MCF 10A (cell line): ENCODE measurements at regions not wholly inside any gene's neighbourhood (a gene's known extent, or its start where the extent isn't known, plus 50 kb on each side); places are given as distances from the start of the nearest gene placed in this dataset.

Source experiments
- BruUV-seq: library from RNA; stranded (reverse); fragments of 400-500 nt; replicated peaks from 2 replicates; lab custom pipeline; 2021; lab: Mats Ljungman, UMichigan
- CTCF ChIA-PET: fragments of 300-600 bp; sonication (Branson Sonifier 250); formaldehyde crosslinking; extraction: SDS; loops from one replicate; lab custom pipeline; 2021; ENCODE audit warnings: antibody characterized with exemption, inconsistent platforms; lab: Yijun Ruan, JAX
- POLR2A ChIA-PET: fragments of 300-600, 350-650 bp; sonication (Branson Sonifier 250); formaldehyde crosslinking; extraction: SDS; loops from one replicate; lab custom pipeline; 2020; ENCODE audit warnings: antibody characterized with exemption, inconsistent platforms; lab: Yijun Ruan, JAX
- DNase-seq: peaks from one replicate; pipeline ENCODE4 v3.0.0-alpha.2; 2018; ENCODE audit not compliant: unreplicated experiment
- H3K27ac Mint-ChIP-seq: one replicate; pipeline ENCODE4 v1.8.0; 2022; ENCODE audit warnings: mild to moderate bottlenecking, low read depth, mixed read lengths; ENCODE audit not compliant: unreplicated experiment
- H3K27me3 Mint-ChIP-seq: one replicate; pipeline ENCODE4 v1.8.0; 2022; ENCODE audit warnings: mixed read lengths; ENCODE audit not compliant: insufficient read depth, unreplicated experiment
- H3K36me3 Mint-ChIP-seq: one replicate; pipeline ENCODE4 v1.8.0; 2022; ENCODE audit warnings: mild to moderate bottlenecking, moderate library complexity, mixed read lengths; ENCODE audit not compliant: insufficient read depth, unreplicated experiment
- H3K4me1 Mint-ChIP-seq: one replicate; pipeline ENCODE4 v1.8.0; 2022; ENCODE audit warnings: mixed read lengths; ENCODE audit not compliant: insufficient read depth, unreplicated experiment
- H3K4me3 Mint-ChIP-seq: one replicate; pipeline ENCODE4 v1.8.0; 2022; ENCODE audit warnings: mild to moderate bottlenecking, moderate library complexity, mixed read lengths; ENCODE audit not compliant: unreplicated experiment
- H3K9me3 Mint-ChIP-seq: one replicate; pipeline ENCODE4 v1.8.0; 2022; ENCODE audit warnings: mixed read lengths; ENCODE audit not compliant: unreplicated experiment
- CTCF ChIP-seq: fragments of 200-600 bp; IDR thresholded peaks from one replicate; pipeline ENCODE4 v1.8.0; 2022; ENCODE audit warnings: antibody characterized with exemption, mild to moderate bottlenecking; ENCODE audit not compliant: unreplicated experiment
- intact Hi-C: fragments of 100-400 bp; cut with micrococcal nuclease; formaldehyde crosslinking; loops from 2 replicates; pipeline ENCODE4 v1.14.1; 2022

GRCh38 chr6:40961831-40962230, 77.2 kb downstream of the UNC5CL start:
- Mint-ChIP-seq H3K36me3 (no peaks in the 10 kb centered on the region), H3K4me1 (peaks cover 43% of the 10 kb centered on the region), H3K4me3 (peak overlapping the region; percentile 46), H3K27ac (peak overlapping the region; percentile 86), H3K9me3 (no peaks in the 10 kb centered on the region), H3K27me3 (no peaks in the 10 kb centered on the region)
- DNase-seq, result no peak
- TSS peak; percentile 53 for BruUV-seq
- POLR2A ChIA-PET, result no interaction called here
- no peak for TF ChIP-seq CTCF
- CTCF ChIA-PET, result no interaction called here
- intact Hi-C loops, result no loop called here

- no peaks in the 10 kb centered on the region for H3K9me3 Mint-ChIP-seq
- H3K4me3 Mint-ChIP-seq, result no peak overlapping the region
- no peaks in the 10 kb centered on the region for H3K36me3 Mint-ChIP-seq
- POLR2A ChIA-PET, result no interaction called here
- H3K27ac Mint-ChIP-seq, result no peak overlapping the region
- DNase-seq, result peak; percentile 27
- CTCF ChIA-PET, result interaction anchor here (0.6 kb wide), 1 partner anchor 88 kb away, joined by 4 read pairs; no protein-coding TSS in a partner anchor
- intact Hi-C loops, result no loop called here
- H3K27me3 Mint-ChIP-seq, result no peaks in the 10 kb centered on the region
- BruUV-seq, result no TSS peak
- H3K4me1 Mint-ChIP-seq, result peaks cover 43% of the 10 kb centered on the region
- TF ChIP-seq CTCF, result no peak
Measured at GRCh38 chr6:40960742-40961430, 78.1 kb downstream of the UNC5CL start.

GRCh38 chr6:40959781-40960327, 79.2 kb downstream of the UNC5CL start:
- ChIA-PET POLR2A (no interaction called here), CTCF (interaction anchor here (0.6 to 1.3 kb wide), 4 partner anchors 10 to 68 kb away, joined by 3 to 5 read pairs (median 3); no protein-coding TSS in a partner anchor)
- no peaks in the 10 kb centered on the region for H3K9me3 Mint-ChIP-seq
- no TSS peak for BruUV-seq
- no peak for TF ChIP-seq CTCF
- no peaks in the 10 kb centered on the region for H3K36me3 Mint-ChIP-seq
- no peaks in the 10 kb centered on the region for H3K27me3 Mint-ChIP-seq
- no peak for DNase-seq
- intact Hi-C loops, result no loop called here
- H3K27ac Mint-ChIP-seq, result no peak overlapping the region
- peaks cover 41% of the 10 kb centered on the region for H3K4me1 Mint-ChIP-seq
- no peak overlapping the region for H3K4me3 Mint-ChIP-seq

GRCh38 chr6:40958738-40959137, 80.3 kb downstream of the UNC5CL start:
- CTCF ChIA-PET, result interaction anchor here (0.9 to 1.3 kb wide), 3 partner anchors 11 to 113 kb away, joined by 3 to 5 read pairs (median 5); partner anchors contain the start of gene OARD1
- intact Hi-C loops, result no loop called here
- BruUV-seq, result TSS peak; percentile 75
- H3K4me3 Mint-ChIP-seq, result no peak overlapping the region
- no peak for DNase-seq
- no peaks in the 10 kb centered on the region for H3K9me3 Mint-ChIP-seq
- TF ChIP-seq CTCF, result no peak
- H3K36me3 Mint-ChIP-seq, result no peaks in the 10 kb centered on the region
- H3K27me3 Mint-ChIP-seq, result no peaks in the 10 kb centered on the region
- peaks cover 37% of the 10 kb centered on the region for H3K4me1 Mint-ChIP-seq
- POLR2A ChIA-PET, result interaction anchor here (0.6 to 0.7 kb wide), 2 partner anchors 11 to 24 kb away, joined by 3 to 4 read pairs; no protein-coding TSS in a partner anchor
- H3K27ac Mint-ChIP-seq, result peak overlapping the region; percentile 14
